GM12878 (cell line): ENCODE measurements at regions not wholly inside any gene's neighbourhood (a gene's known extent, or its start where the extent isn't known, plus 50 kb on each side); places are given as distances from the start of the nearest gene placed in this dataset.

Experiments used
- ATAC-seq: fragments of 200-7000 bp; cut with Tn5 transposase; 3 replicates; pipeline ENCODE4 v1.9.1; 2020; ENCODE audit warnings: mild to moderate bottlenecking, moderate library complexity
- BruUV-seq: library from RNA; stranded (reverse); fragments of 400-500 nt; replicated peaks from 2 replicates; lab custom pipeline; 2021; lab: Mats Ljungman, UMichigan
- CTCF ChIA-PET: fragments of 300-600 bp; sonication (Branson Sonifier 250); formaldehyde crosslinking; extraction: SDS; loops from one replicate; lab custom pipeline; 2021; ENCODE audit warnings: inconsistent platforms; lab: Yijun Ruan, JAX
- POLR2A ChIA-PET: fragments of 350-600 bp; formaldehyde crosslinking; extraction: SDS; loops from one replicate; lab custom pipeline; 2021; ENCODE audit warnings: inconsistent platforms; lab: Charles Lee
- RAD21 ChIA-PET: fragments of 300-600 bp; sonication (Branson Sonifier 250); formaldehyde crosslinking; loops from one replicate; lab custom pipeline; 2023; ENCODE audit warnings: antibody characterized with exemption; ENCODE audit not compliant: unreplicated experiment; lab: Charles Lee
- SMC1A ChIA-PET: fragments of 300-600 bp; sonication (Branson Sonifier 250); formaldehyde crosslinking; loops from one replicate; lab custom pipeline; 2023; ENCODE audit not compliant: unreplicated experiment, uncharacterized antibody; lab: Charles Lee
- DNase-seq: peaks from one replicate; pipeline ENCODE4 v3.0.0-alpha.2; 2011; ENCODE audit warnings: low read depth, low spot score
- FAIRE-seq: peaks from 3 replicates; lab custom pipeline; 2011; peaks lifted over from hg19 to GRCh38; lab: Jason Lieb, UNC
- H2AFZ ChIP-seq: 2 replicates; pipeline ENCODE4 v1.6.0; 2011; ENCODE audit warnings: low read depth, low read length, control low read depth; ENCODE audit not compliant: control insufficient read depth
- H3K27ac ChIP-seq: 2 replicates; pipeline ENCODE4 v1.5.1; 2011; ENCODE audit warnings: control low read depth; ENCODE audit not compliant: control insufficient read depth, insufficient read depth
- H3K27me3 ChIP-seq, 2 experiments: replicated peaks in 1 of 2; 2 replicates each; pipeline versions ENCODE4 v1.6.0 to v1.6.1; 2011; ENCODE audit warnings: low read length in 1 of 2; ENCODE audit not compliant: control insufficient read depth in 2 of 2, insufficient read depth in 2 of 2
- H3K36me3 ChIP-seq, 2 experiments: 2 replicates each; pipeline ENCODE4 v1.5.1; 2011; ENCODE audit warnings: low read length in 1 of 2; ENCODE audit not compliant: control insufficient read depth in 2 of 2, insufficient read depth in 2 of 2
- H3K4me1 ChIP-seq: 2 replicates; pipeline ENCODE4 v1.6.1; 2011; ENCODE audit warnings: mild to moderate bottlenecking, low read length, moderate library complexity, mixed read lengths; ENCODE audit not compliant: control insufficient read depth, insufficient read depth
- H3K4me2 ChIP-seq: 2 replicates; pipeline ENCODE4 v1.6.0; 2011; ENCODE audit warnings: control low read depth; ENCODE audit not compliant: control insufficient read depth, insufficient read depth
- H3K4me3 ChIP-seq: fragments of 200-600 bp; sonication (generic); 2 replicates; pipeline ENCODE4 v1.5.1; 2016
- H3K79me2 ChIP-seq: 2 replicates; pipeline ENCODE4 v1.6.0; 2011; ENCODE audit warnings: low read length; ENCODE audit not compliant: control insufficient read depth, insufficient read depth
- H3K9ac ChIP-seq: 2 replicates; pipeline ENCODE4 v1.8.0; 2011; ENCODE audit warnings: low read length, control low read depth, mixed read lengths; ENCODE audit not compliant: control insufficient read depth, insufficient read depth
- H3K9me3 ChIP-seq: replicated peaks from 3 replicates; pipeline ENCODE4 v1.5.1; 2011; ENCODE audit warnings: mild to moderate bottlenecking, low read length; ENCODE audit not compliant: control insufficient read depth, insufficient read depth
- H4K20me1 ChIP-seq: 2 replicates; pipeline ENCODE4 v1.6.0; 2011; ENCODE audit not compliant: control insufficient read depth, insufficient read depth
- ASH2L ChIP-seq: fragments of 300-600, 200-600 bp; sonication (generic); IDR thresholded peaks from 2 replicates; pipeline ENCODE4 v1.6.1; 2017; ENCODE audit warnings: low read depth, mild to moderate bottlenecking, borderline replicate concordance
- BMI1 ChIP-seq: fragments of 450-650 bp; IDR thresholded peaks from 2 replicates; pipeline ENCODE4 v1.6.1; 2016; ENCODE audit warnings: mild to moderate bottlenecking, moderate library complexity, borderline replicate concordance
- CHD1 ChIP-seq: IDR thresholded peaks from 2 replicates; pipeline ENCODE4 v1.6.1; 2012; ENCODE audit warnings: low read depth, low read length, improper control_type of control experiment
- IRF4 ChIP-seq: IDR thresholded peaks from 2 replicates; pipeline ENCODE4 v1.6.1; 2011; ENCODE audit warnings: low read depth, low read length
- KAT2A ChIP-seq: conservative IDR thresholded peaks from 2 replicates; pipeline ENCODE4 v1.6.1; 2011; ENCODE audit warnings: low read depth, low read length; ENCODE audit not compliant: control insufficient read depth
- MYB ChIP-seq: fragments of 150-350 bp; IDR thresholded peaks from 2 replicates; pipeline ENCODE4 v1.6.1; 2014; ENCODE audit warnings: mild to moderate bottlenecking, low read depth, low read length, borderline replicate concordance
- NBN ChIP-seq: fragments of 450-650 bp; IDR thresholded peaks from 2 replicates; pipeline ENCODE4 v1.6.1; 2016
- NRF1 ChIP-seq: conservative IDR thresholded peaks from 2 replicates; pipeline ENCODE4 v1.6.1; 2011; ENCODE audit warnings: mild to moderate bottlenecking, low read depth, low read length, improper control_type of control experiment
- PML ChIP-seq: IDR thresholded peaks from 2 replicates; pipeline ENCODE4 v1.6.1; 2012; ENCODE audit warnings: low read length, inconsistent platforms
- SIX5 ChIP-seq: IDR thresholded peaks from 2 replicates; pipeline ENCODE4 v1.6.1; 2011; ENCODE audit warnings: mild to moderate bottlenecking, low read depth, low read length, moderate library complexity; ENCODE audit not compliant: severe bottlenecking
- SMAD5 ChIP-seq: IDR thresholded peaks from 2 replicates; pipeline ENCODE4 v1.6.1; 2016; ENCODE audit warnings: antibody characterized with exemption, low read depth
- SUPT20H ChIP-seq: IDR thresholded peaks from 2 replicates; pipeline ENCODE4 v1.6.1; 2011; ENCODE audit warnings: low read depth, mild to moderate bottlenecking, low read length, moderate library complexity, borderline replicate concordance; ENCODE audit not compliant: control insufficient read depth
- TAF1 ChIP-seq: IDR thresholded peaks from 2 replicates; pipeline ENCODE4 v1.6.1; 2011; ENCODE audit warnings: mild to moderate bottlenecking, low read depth, low read length, borderline replicate concordance
- ZNF274 ChIP-seq: IDR thresholded peaks from one replicate; pipeline ENCODE4 v1.8.0; 2011; ENCODE audit not compliant: insufficient read length, insufficient read depth
- WGBS: methylation state at CpG from one replicate; pipeline ENCODE4 v1.1.6; 2016; ENCODE audit warnings: low lambda C conversion rate; ENCODE audit not compliant: insufficient replicate concordance, insufficient coverage; ENCODE audit errors: missing lambda C conversion rate; 5-methylcytosine and 5-hydroxymethylcytosine counted together
- in situ Hi-C: fragments of 300-500 bp; cut with MboI; formaldehyde crosslinking; loops from 9 replicates; pipeline ENCODE4 v1.14.3; 2018; ENCODE audit warnings: mixed read lengths
- intact Hi-C: fragments of 100-400 bp; cut with micrococcal nuclease; formaldehyde crosslinking; loops from one replicate; pipeline ENCODE4 v1.14.2; 2022; ENCODE audit not compliant: unreplicated experiment
- TF ChIP-seq, protein P1 (sequence below): fragments of 450-650 bp; IDR thresholded peaks from 2 replicates; pipeline ENCODE4 v1.6.1; 2018; ENCODE audit warnings: mild to moderate bottlenecking, low read depth, moderate library complexity; ENCODE audit not compliant: partially characterized antibody
- TF ChIP-seq, protein P2 (sequence below): fragments of 450-650 bp; IDR thresholded peaks from 2 replicates; pipeline ENCODE4 v1.6.1; 2016; ENCODE audit warnings: mild to moderate bottlenecking

DNA sequence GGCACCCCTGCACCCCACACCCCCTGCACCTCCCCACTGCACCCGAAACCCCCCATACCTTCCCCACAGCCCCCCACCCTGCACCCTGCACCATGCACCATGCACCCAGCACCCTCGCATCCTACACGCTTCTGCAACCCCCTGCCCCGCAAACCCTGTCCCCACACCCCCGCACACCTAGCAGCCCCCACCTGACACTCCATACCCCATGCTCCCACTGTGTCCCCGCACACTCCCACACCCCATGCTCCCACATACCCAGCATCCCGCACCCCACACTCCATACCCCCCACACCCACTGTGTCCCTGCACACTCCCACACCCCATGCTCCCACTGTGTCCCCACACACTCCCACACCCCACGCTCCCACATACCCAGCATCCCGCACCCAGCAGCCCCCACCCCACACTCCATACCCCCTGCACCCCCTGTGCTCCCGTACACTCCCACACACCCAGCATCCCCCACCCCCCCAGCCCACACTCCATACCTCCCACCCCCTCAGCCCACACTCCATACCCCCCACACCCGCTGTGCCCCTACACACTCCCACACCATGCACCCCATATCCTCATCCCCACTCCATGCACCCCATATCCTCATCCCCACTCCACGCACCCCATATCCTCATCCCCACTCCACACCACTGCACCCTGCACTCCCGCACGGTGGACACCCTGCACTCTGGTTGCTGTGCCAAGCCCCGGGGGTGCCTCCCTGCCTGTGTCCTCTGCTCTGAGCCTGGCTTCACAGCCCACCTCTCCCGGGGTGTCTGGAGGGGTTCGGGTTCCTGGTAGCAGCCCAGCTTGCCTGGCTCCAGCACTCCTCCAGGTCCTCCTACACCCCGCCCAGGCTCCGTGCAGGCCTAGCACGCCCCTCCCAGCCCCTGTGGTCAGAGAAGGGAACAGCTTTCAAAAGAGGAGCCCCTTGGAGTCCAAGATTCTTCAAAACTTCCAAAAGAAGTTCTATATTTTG is 93.9 kb upstream of the CTDP1 start (continued):
- TF ChIP-seq, protein P1, sequence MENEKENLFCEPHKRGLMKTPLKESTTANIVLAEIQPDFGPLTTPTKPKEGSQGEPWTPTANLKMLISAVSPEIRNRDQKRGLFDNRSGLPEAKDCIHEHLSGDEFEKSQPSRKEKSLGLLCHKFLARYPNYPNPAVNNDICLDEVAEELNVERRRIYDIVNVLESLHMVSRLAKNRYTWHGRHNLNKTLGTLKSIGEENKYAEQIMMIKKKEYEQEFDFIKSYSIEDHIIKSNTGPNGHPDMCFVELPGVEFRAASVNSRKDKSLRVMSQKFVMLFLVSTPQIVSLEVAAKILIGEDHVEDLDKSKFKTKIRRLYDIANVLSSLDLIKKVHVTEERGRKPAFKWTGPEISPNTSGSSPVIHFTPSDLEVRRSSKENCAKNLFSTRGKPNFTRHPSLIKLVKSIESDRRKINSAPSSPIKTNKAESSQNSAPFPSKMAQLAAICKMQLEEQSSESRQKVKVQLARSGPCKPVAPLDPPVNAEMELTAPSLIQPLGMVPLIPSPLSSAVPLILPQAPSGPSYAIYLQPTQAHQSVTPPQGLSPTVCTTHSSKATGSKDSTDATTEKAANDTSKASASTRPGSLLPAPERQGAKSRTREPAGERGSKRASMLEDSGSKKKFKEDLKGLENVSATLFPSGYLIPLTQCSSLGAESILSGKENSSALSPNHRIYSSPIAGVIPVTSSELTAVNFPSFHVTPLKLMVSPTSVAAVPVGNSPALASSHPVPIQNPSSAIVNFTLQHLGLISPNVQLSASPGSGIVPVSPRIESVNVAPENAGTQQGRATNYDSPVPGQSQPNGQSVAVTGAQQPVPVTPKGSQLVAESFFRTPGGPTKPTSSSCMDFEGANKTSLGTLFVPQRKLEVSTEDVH: no peak
- no peak for TF ChIP-seq MYB
- no peak for TF ChIP-seq ASH2L
- TF ChIP-seq SIX5: no peak
- TF ChIP-seq PML: no peak
- no peak for TF ChIP-seq SUPT20H
- no peak for TF ChIP-seq ZNF274

DNA sequence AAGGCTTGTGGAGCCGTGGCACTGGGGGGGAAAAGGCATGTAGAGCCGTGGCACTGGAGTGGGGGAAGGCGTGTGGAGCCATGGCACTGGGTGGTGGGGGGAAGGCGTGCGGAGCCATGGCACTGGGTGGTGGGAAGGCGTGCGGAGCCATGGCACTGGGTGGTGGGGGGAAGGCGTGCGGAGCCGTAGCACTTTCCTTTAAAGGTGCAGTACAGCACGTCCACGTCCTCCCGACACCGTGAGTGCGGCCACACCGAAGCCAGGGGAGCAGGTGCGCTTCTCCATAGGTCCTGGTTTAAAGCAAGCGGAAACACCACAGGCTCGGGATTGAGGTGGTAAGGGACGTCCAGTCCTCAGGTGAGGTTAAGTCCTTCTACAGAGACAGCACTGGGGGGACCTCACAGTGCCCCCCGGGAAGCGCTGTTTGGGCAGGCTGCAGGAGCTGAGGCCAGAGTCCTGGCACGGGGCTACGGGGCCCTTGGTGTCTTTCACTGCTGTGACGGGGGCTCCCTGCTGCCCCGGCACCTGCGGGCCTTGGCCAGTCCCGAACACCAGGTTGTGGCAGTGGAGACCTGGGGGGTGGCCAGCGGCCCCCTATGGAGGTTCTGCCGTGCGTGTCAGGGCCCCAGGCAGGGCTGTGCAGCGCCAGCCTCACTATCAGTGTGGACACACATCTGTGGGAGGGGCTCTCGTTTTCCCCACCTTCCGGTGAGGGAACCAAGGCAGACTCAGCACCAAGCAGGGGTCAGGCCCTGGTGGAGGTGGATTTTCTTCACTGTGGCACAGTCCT is 93.0 kb upstream of the CTDP1 start:
- ChIA-PET SMC1A (no interaction called here), RAD21 (no interaction called here), POLR2A (no interaction called here), CTCF (no interaction called here)
- ATAC-seq (no peak), DNase-seq (no peak), FAIRE-seq (no peak)
- in situ Hi-C loops: no loop called here
- Histone ChIP-seq H3K27ac (no peak overlapping the region), H3K79me2 (no peaks in the 10 kb centered on the region), H3K27me3 (no peaks in the 10 kb centered on the region), H3K36me3 (no peaks in the 10 kb centered on the region), H3K4me2 (no peak overlapping the region), H2AFZ (no peak overlapping the region), H3K4me3 (no peak overlapping the region), H4K20me1 (no peaks in the 10 kb centered on the region), H3K4me1 (no peaks in the 10 kb centered on the region), H3K9ac (no peak overlapping the region), H3K9me3 (no peaks in the 10 kb centered on the region; the same call in 2 of the 3 replicates)
- intact Hi-C loops: no loop called here
- 50% methylated on average over 21 of the region's 34 CpGs for WGBS
- no TSS peak for BruUV-seq
- TF ChIP-seq CHD1 (no peak), SMAD5 (no peak), BMI1 (no peak), NRF1 (no peak), NBN (no peak), TAF1 (no peak), KAT2A (no peak), IRF4 (no peak)
- TF ChIP-seq, protein P2, sequence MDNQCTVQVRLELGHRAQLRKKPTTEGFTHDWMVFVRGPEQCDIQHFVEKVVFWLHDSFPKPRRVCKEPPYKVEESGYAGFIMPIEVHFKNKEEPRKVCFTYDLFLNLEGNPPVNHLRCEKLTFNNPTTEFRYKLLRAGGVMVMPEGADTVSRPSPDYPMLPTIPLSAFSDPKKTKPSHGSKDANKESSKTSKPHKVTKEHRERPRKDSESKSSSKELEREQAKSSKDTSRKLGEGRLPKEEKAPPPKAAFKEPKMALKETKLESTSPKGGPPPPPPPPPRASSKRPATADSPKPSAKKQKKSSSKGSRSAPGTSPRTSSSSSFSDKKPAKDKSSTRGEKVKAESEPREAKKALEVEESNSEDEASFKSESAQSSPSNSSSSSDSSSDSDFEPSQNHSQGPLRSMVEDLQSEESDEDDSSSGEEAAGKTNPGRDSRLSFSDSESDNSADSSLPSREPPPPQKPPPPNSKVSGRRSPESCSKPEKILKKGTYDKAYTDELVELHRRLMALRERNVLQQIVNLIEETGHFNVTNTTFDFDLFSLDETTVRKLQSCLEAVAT: no peak
